ENCODE measurements at regions not wholly inside any gene's neighbourhood (a gene's known extent, or its start where the extent isn't known, plus 50 kb on each side); places are given as distances from the start of the nearest gene placed in this dataset.

- H3K4me3 Mint-ChIP-seq = no peak overlapping the region
- H3K27ac Mint-ChIP-seq = no peak overlapping the region
- no peaks in the 10 kb centered on the region for H3K9me3 Mint-ChIP-seq
- H3K36me3 Mint-ChIP-seq = no peaks in the 10 kb centered on the region
- H3K27me3 Mint-ChIP-seq = no peaks in the 10 kb centered on the region
- H3K4me1 Mint-ChIP-seq = no peaks in the 10 kb centered on the region
Measured at GRCh38 chr2:187134306-187134705, 285.3 kb upstream of the ZSWIM2 start.

GRCh38 chr2:187129868-187130267, 280.9 kb upstream of the ZSWIM2 start:
- Mint-ChIP-seq H3K36me3 (no peaks in the 10 kb centered on the region), H3K27ac (no peak overlapping the region), H3K4me3 (no peak overlapping the region), H3K9me3 (no peaks in the 10 kb centered on the region), H3K27me3 (no peaks in the 10 kb centered on the region), H3K4me1 (no peaks in the 10 kb centered on the region)

- Mint-ChIP-seq H3K4me3 (no peak overlapping the region), H3K4me1 (no peaks in the 10 kb centered on the region), H3K36me3 (no peaks in the 10 kb centered on the region), H3K27ac (no peak overlapping the region), H3K27me3 (no peaks in the 10 kb centered on the region), H3K9me3 (no peaks in the 10 kb centered on the region)
Measured at GRCh38 chr2:187129306-187129705, 280.3 kb upstream of the ZSWIM2 start.

- peaks cover 2 to 4% (median 2%) of the 10 kb centered on the region in 3 donors for H3K9me3 Mint-ChIP-seq
- no peaks in the 10 kb centered on the region for H3K27me3 Mint-ChIP-seq
- H3K4me1 Mint-ChIP-seq = no peaks in the 10 kb centered on the region
Measured at GRCh38 chr2:187126247-187127005, 277.5 kb upstream of the ZSWIM2 start.

GRCh38 chr2:187125318-187125717, 276.3 kb upstream of the ZSWIM2 start:
- Mint-ChIP-seq H3K4me3 (no peak overlapping the region), H3K4me1 (no peaks in the 10 kb centered on the region), H3K36me3 (no peaks in the 10 kb centered on the region), H3K27me3 (no peaks in the 10 kb centered on the region), H3K9me3 (peaks cover 2 to 4% (median 2%) of the 10 kb centered on the region in 3 donors), H3K27ac (no peak overlapping the region)

More at GRCh38 chr2:187126247-187127005, 277.5 kb upstream of the ZSWIM2 start:
- Mint-ChIP-seq H3K36me3 (no peaks in the 10 kb centered on the region), H3K27ac (no peak overlapping the region), H3K4me3 (no peak overlapping the region)

DNA sequence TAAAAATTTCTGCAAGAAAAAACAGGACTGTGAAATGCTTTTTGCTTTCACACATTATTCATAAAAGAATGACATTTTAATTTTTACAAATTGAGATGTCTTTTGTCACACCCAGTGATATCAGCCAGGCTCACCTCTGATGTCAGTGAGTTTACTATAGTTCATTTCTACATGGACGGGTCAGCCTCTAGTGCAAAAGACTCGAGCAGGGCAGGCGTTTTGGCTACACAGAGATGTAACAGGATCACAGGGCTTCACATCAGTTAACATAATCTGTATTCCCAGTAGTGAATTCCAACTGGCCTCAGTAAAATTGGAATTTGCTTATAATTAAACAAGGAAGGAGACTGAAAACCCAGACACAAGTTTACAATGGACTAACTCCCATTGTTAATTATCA, 275.6 kb upstream of the ZSWIM2 start:
- no peaks in the 10 kb centered on the region for H3K4me1 Mint-ChIP-seq
- peaks cover 2 to 4% (median 4%) of the 10 kb centered on the region in 3 donors for H3K9me3 Mint-ChIP-seq
- H3K27me3 Mint-ChIP-seq = no peaks in the 10 kb centered on the region
- H3K36me3 Mint-ChIP-seq = no peaks in the 10 kb centered on the region
- no peak overlapping the region for H3K27ac Mint-ChIP-seq
- no peak overlapping the region for H3K4me3 Mint-ChIP-seq

DNA sequence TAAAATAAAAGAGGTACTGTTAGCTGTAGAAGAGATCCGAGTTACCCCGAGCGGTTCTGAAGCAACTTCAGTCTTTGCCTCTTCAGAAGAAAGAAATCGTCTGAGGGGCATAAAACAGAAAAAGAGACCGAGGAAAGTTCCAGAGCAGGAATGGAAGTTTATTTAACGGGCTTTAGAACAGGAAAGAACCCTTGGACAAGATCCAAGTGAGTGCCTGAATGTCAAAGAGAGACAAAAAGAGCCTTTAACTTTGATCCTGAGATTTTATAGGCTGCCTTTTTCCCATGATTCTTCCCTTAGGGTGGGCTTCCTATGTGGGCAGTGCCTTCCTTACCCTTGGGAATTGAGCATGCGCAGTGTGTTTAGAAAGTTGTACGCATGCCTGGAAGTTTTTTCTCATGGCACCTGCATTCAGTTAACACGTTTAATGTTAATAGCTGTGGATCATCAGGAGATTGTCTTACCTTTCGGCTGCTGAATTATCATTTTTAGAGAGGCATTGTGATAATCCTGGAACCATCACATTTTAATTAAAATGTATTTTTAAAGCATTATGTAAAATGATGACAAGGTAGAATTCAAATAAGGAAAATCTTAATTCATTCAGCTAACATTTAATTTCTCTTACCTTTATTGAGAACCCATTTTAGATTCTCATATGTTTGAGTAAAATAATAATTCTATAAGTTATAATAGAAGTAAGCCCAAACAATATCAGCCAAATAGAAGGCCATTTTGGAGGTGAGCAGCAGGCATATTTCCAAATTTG, 269.5 kb upstream of the ZSWIM2 start:
- Mint-ChIP-seq H3K27ac (no peak overlapping the region), H3K4me1 (no peaks in the 10 kb centered on the region), H3K4me3 (no peak overlapping the region), H3K27me3 (no peaks in the 10 kb centered on the region), H3K9me3 (peaks cover 0 to 4% (median 2%) of the 10 kb centered on the region in 3 donors), H3K36me3 (no peaks in the 10 kb centered on the region)

- H3K9me3 Mint-ChIP-seq = peaks cover 0 to 2% (median under 1%) of the 10 kb centered on the region in 3 donors
- H3K4me1 Mint-ChIP-seq = no peaks in the 10 kb centered on the region
- no peaks in the 10 kb centered on the region for H3K36me3 Mint-ChIP-seq
- no peak overlapping the region for H3K27ac Mint-ChIP-seq
- no peaks in the 10 kb centered on the region for H3K27me3 Mint-ChIP-seq
- H3K4me3 Mint-ChIP-seq = no peak overlapping the region
Measured at GRCh38 chr2:187117483-187117882, 268.5 kb upstream of the ZSWIM2 start.

- H3K27me3 Mint-ChIP-seq = no peaks in the 10 kb centered on the region
- no peaks in the 10 kb centered on the region for H3K4me1 Mint-ChIP-seq
- H3K4me3 Mint-ChIP-seq = no peak overlapping the region
- H3K27ac Mint-ChIP-seq = peak overlapping the region in 1 of 3 donors; percentile 4
- no peaks in the 10 kb centered on the region for H3K36me3 Mint-ChIP-seq
- peaks cover 0 to 2% (median 0%) of the 10 kb centered on the region in 3 donors for H3K9me3 Mint-ChIP-seq
Measured at GRCh38 chr2:187115627-187116026, 266.7 kb upstream of the ZSWIM2 start.

- Mint-ChIP-seq H3K9me3 (no peaks in the 10 kb centered on the region), H3K27ac (no peak overlapping the region), H3K4me1 (no peaks in the 10 kb centered on the region), H3K27me3 (no peaks in the 10 kb centered on the region), H3K36me3 (no peaks in the 10 kb centered on the region), H3K4me3 (no peak overlapping the region)
Measured at GRCh38 chr2:187107001-187107400, 258.0 kb upstream of the ZSWIM2 start.

DNA sequence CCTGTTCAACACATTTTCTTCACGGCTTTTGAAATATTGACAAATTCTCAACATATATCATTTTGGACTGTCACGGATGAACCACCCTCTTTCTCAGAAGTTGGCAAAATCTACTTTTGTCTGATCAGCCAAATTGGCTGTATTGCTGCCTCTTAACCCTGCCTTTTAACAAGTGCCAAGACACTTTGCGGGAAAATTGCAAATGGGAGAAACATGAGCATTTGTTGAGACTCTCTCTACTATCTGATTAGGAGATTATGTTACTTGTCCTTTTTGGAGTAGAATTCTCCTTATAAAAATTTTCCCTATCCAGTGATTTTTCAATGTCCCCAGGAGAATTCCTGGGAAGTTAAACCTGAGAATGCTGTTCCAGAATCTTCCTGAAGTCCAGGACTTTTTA, 256.2 kb upstream of the ZSWIM2 start:
- Mint-ChIP-seq H3K27ac (no peak overlapping the region), H3K4me3 (no peak overlapping the region), H3K4me1 (no peaks in the 10 kb centered on the region), H3K36me3 (no peaks in the 10 kb centered on the region), H3K27me3 (no peaks in the 10 kb centered on the region), H3K9me3 (no peaks in the 10 kb centered on the region)

GRCh38 chr2:187102381-187102780, 253.4 kb upstream of the ZSWIM2 start:
- Mint-ChIP-seq H3K4me1 (no peaks in the 10 kb centered on the region), H3K27ac (no peak overlapping the region)

DNA sequence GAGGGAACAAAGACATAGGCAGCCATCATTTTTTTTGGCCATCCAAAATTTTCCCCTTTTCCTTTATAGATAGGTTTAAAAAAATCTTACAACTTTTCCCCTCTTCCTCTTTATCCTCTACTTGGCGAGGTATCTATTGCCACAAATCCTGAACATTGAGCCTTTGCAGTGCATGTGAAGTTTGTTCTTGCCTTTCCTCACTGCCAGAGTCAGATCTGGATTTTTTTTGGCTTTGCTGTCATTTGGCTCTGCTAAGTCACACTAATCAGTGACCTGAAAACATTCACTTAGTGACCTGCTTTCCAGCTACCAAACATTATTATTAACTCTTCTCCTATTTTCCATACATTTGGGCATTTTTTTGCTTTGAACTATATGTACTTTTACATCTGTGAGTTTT, 249.2 kb upstream of the ZSWIM2 start:
- no peaks in the 10 kb centered on the region for H3K9me3 Mint-ChIP-seq
- no peak overlapping the region for H3K27ac Mint-ChIP-seq
- no peaks in the 10 kb centered on the region for H3K36me3 Mint-ChIP-seq
- H3K4me3 Mint-ChIP-seq = no peak overlapping the region
- no peaks in the 10 kb centered on the region for H3K4me1 Mint-ChIP-seq
- H3K27me3 Mint-ChIP-seq = no peaks in the 10 kb centered on the region

More at GRCh38 chr2:187102381-187102780, 253.4 kb upstream of the ZSWIM2 start:
- H3K4me3 Mint-ChIP-seq = no peak overlapping the region
- no peaks in the 10 kb centered on the region for H3K36me3 Mint-ChIP-seq
- H3K27me3 Mint-ChIP-seq = no peaks in the 10 kb centered on the region
- no peaks in the 10 kb centered on the region for H3K9me3 Mint-ChIP-seq

GRCh38 chr2:187093771-187094412, 244.9 kb upstream of the ZSWIM2 start:
- Mint-ChIP-seq H3K27ac (peak overlapping the region in 1 of 3 donors; percentile 31), H3K27me3 (no peaks in the 10 kb centered on the region), H3K4me3 (no peak overlapping the region), H3K4me1 (no peaks in the 10 kb centered on the region), H3K9me3 (no peaks in the 10 kb centered on the region), H3K36me3 (no peaks in the 10 kb centered on the region)

DNA sequence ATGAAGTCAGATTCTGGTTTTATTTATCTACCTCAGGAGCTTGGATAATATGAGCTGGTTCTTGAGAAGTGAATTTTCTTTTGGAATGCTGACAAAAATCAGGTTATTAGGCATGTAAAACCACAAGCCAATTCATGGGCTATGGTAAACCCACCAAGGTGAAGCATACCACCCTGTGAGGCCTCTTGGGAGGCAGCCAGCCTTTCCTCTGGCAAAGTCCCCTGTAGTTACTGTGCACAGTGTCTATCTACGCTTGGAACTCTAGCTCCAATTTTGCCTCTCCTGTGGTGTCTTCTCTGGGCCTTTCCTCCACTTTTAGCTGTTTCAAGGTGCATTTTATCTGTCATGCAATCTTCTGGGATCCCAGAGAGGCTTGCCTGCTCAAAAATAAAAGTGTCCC, 242.7 kb upstream of the ZSWIM2 start:
- H3K36me3 Mint-ChIP-seq = no peaks in the 10 kb centered on the region
- H3K4me1 Mint-ChIP-seq = no peaks in the 10 kb centered on the region
- H3K4me3 Mint-ChIP-seq = no peak overlapping the region
- H3K9me3 Mint-ChIP-seq = peaks cover 0 to 3% (median 0%) of the 10 kb centered on the region in 3 donors
- H3K27ac Mint-ChIP-seq = no peak overlapping the region
- H3K27me3 Mint-ChIP-seq = no peaks in the 10 kb centered on the region

All from IgD-negative memory B cell (primary cell).